H9 (cell line): ENCODE measurements at regions not wholly inside any gene's neighbourhood (a gene's known extent, or its start where the extent isn't known, plus 50 kb on each side); places are given as distances from the start of the nearest gene placed in this dataset.

ENCODE experiments used
- DNase-seq: peaks from one replicate; pipeline ENCODE4 v3.0.0-alpha.2; 2017
- H2AFZ ChIP-seq: one replicate; pipeline ENCODE4 v1.6.1; 2013; ENCODE audit warnings: mild to moderate bottlenecking, low read length, control low read depth, moderate library complexity
- H2AK5ac ChIP-seq: 2 replicates; pipeline ENCODE4 v1.6.1; 2013; ENCODE audit warnings: low read length, control low read depth, mixed read lengths; ENCODE audit not compliant: insufficient read length
- H2BK120ac ChIP-seq: one replicate; pipeline ENCODE4 v1.6.1; 2013; ENCODE audit warnings: low read depth, mild to moderate bottlenecking, low read length, control low read depth, inconsistent platforms; ENCODE audit not compliant: poor library complexity, severe bottlenecking
- H2BK12ac ChIP-seq: 2 replicates; pipeline ENCODE4 v1.6.1; 2013; ENCODE audit warnings: low read length, control low read depth, mixed read lengths, low read depth; ENCODE audit not compliant: insufficient read length
- H2BK15ac ChIP-seq: 2 replicates; pipeline ENCODE4 v1.6.1; 2013; ENCODE audit warnings: low read depth, low read length, control low read depth
- H2BK20ac ChIP-seq: one replicate; pipeline ENCODE4 v1.6.1; 2013; ENCODE audit warnings: low read depth, mild to moderate bottlenecking, low read length, control low read depth, inconsistent platforms; ENCODE audit not compliant: poor library complexity, severe bottlenecking
- H2BK5ac ChIP-seq: 2 replicates; pipeline ENCODE4 v1.6.1; 2013; ENCODE audit warnings: low read length, control low read depth, mixed read lengths; ENCODE audit not compliant: insufficient read length
- H3K14ac ChIP-seq: 2 replicates; pipeline ENCODE4 v1.6.1; 2013; ENCODE audit warnings: low read length, control low read depth; ENCODE audit not compliant: insufficient read depth
- H3K18ac ChIP-seq: 2 replicates; pipeline ENCODE4 v1.6.1; 2013; ENCODE audit warnings: low read depth, mild to moderate bottlenecking, mixed read lengths, low read length, control low read depth; ENCODE audit not compliant: insufficient read length
- H3K23ac ChIP-seq: 2 replicates; pipeline ENCODE4 v1.6.1; 2013; ENCODE audit warnings: low read length, control low read depth, mixed read lengths, low read depth; ENCODE audit not compliant: insufficient read length
- H3K23me2 ChIP-seq: 2 replicates; pipeline ENCODE4 v1.6.1; 2013; ENCODE audit warnings: low read depth, mild to moderate bottlenecking, mixed read lengths, low read length, control low read depth; ENCODE audit not compliant: insufficient read length, poor library complexity, severe bottlenecking
- H3K27ac ChIP-seq: 2 replicates; pipeline ENCODE4 v1.5.1; 2013; ENCODE audit warnings: low read length, control low read depth, mixed read lengths, low read depth; ENCODE audit not compliant: insufficient read length
- H3K27me3 ChIP-seq: 2 replicates; pipeline ENCODE4 v1.6.1; 2013; ENCODE audit warnings: low read length, control low read depth, inconsistent platforms; ENCODE audit not compliant: insufficient read depth
- H3K4ac ChIP-seq: 2 replicates; pipeline ENCODE4 v1.6.1; 2013; ENCODE audit warnings: low read depth, mild to moderate bottlenecking, control low read depth, inconsistent platforms, low read length, moderate library complexity
- H3K4me1 ChIP-seq: 2 replicates; pipeline ENCODE4 v1.6.1; 2013; ENCODE audit warnings: low read length, control low read depth, inconsistent platforms; ENCODE audit not compliant: insufficient read depth
- H3K4me2 ChIP-seq: 2 replicates; pipeline ENCODE4 v1.6.1; 2013; ENCODE audit warnings: low read length, control low read depth, mixed read lengths; ENCODE audit not compliant: insufficient read length, insufficient read depth
- H3K56ac ChIP-seq: 2 replicates; pipeline ENCODE4 v1.6.1; 2013; ENCODE audit warnings: low read depth, mild to moderate bottlenecking, mixed read lengths, low read length, control low read depth; ENCODE audit not compliant: insufficient read length
- H3K79me1 ChIP-seq: 2 replicates; pipeline ENCODE4 v1.6.1; 2013; ENCODE audit warnings: low read depth, mild to moderate bottlenecking, moderate library complexity, low read length, control low read depth, inconsistent platforms; ENCODE audit not compliant: insufficient read depth, poor library complexity, severe bottlenecking
- H3K79me2 ChIP-seq: 2 replicates; pipeline ENCODE4 v1.6.1; 2013; ENCODE audit warnings: low read length, control low read depth, inconsistent platforms; ENCODE audit not compliant: insufficient read depth
- H3K9ac ChIP-seq: 2 replicates; pipeline ENCODE4 v1.6.1; 2013; ENCODE audit warnings: low read length, control low read depth, mixed read lengths; ENCODE audit not compliant: insufficient read length; ENCODE audit errors: extremely low read depth
- H3K9me3 ChIP-seq: one replicate; pipeline ENCODE4 v1.6.1; 2013; ENCODE audit warnings: low read depth, low read length, inconsistent platforms; ENCODE audit not compliant: control insufficient read depth
- H3T11ph ChIP-seq: one replicate; pipeline ENCODE4 v1.6.1; 2013; ENCODE audit warnings: mild to moderate bottlenecking, low read length, control low read depth, inconsistent platforms
- H4K20me1 ChIP-seq: one replicate; pipeline ENCODE4 v1.6.1; 2013; ENCODE audit not compliant: control insufficient read depth, insufficient read length, insufficient read depth
- H4K5ac ChIP-seq: 2 replicates; pipeline ENCODE4 v1.6.1; 2013; ENCODE audit warnings: low read depth, mild to moderate bottlenecking, mixed read lengths, low read length, control low read depth; ENCODE audit not compliant: insufficient read length
- H4K8ac ChIP-seq: replicated peaks from 2 replicates; pipeline ENCODE4 v1.6.1; 2013; ENCODE audit warnings: low read length, control low read depth, mixed read lengths, low read depth; ENCODE audit not compliant: insufficient read length
- H4K91ac ChIP-seq: 2 replicates; pipeline ENCODE4 v1.6.1; 2013; ENCODE audit warnings: low read depth, mild to moderate bottlenecking, moderate library complexity, mixed read lengths, low read length, control low read depth; ENCODE audit not compliant: insufficient read length
- H3K27ac Mint-ChIP-seq, 3 experiments: 2 replicates in 2 of 3; 3 replicates in 1 of 3; pipeline ENCODE4 v1.8.0; 2020 to 2021; ENCODE audit warnings: mixed read lengths in 3 of 3, mild to moderate bottlenecking in 1 of 3, moderate library complexity in 1 of 3
- H3K27me3 Mint-ChIP-seq: 2 replicates; pipeline ENCODE4 v1.8.0; 2021; ENCODE audit warnings: low read depth, mild to moderate bottlenecking, moderate library complexity, mixed read lengths
- H3K36me3 Mint-ChIP-seq, 3 experiments: 2 replicates in 2 of 3; 3 replicates in 1 of 3; pipeline ENCODE4 v1.8.0; 2020 to 2021; ENCODE audit warnings: low read depth in 3 of 3, mixed read lengths in 3 of 3; ENCODE audit not compliant: insufficient read depth in 1 of 3
- H3K4me1 Mint-ChIP-seq, 2 experiments: 2 replicates each; pipeline ENCODE4 v1.8.0; 2020; ENCODE audit warnings: mixed read lengths in 2 of 2
- H3K4me3 Mint-ChIP-seq, 2 experiments: 2 replicates in 1 of 2; 3 replicates in 1 of 2; pipeline ENCODE4 v1.8.0; 2020 to 2021; ENCODE audit warnings: mild to moderate bottlenecking in 2 of 2, mixed read lengths in 2 of 2, moderate library complexity in 1 of 2
- H3K9me3 Mint-ChIP-seq, 2 experiments: 2 replicates in 1 of 2; 3 replicates in 1 of 2; pipeline ENCODE4 v1.8.0; 2020; ENCODE audit warnings: mild to moderate bottlenecking in 2 of 2, mixed read lengths in 2 of 2, moderate library complexity in 1 of 2
- CTCF ChIP-seq: fragments of 200-600 bp; sonication (generic); conservative IDR thresholded peaks from 3 replicates; pipeline ENCODE4 v1.8.0; 2021; ENCODE audit warnings: antibody characterized with exemption, mild to moderate bottlenecking
- WGBS: extraction: QIAGEN DNeasy Blood & Tissue Kit; methylation state at CpG from one replicate; pipeline ENCODE4 v1.1.7; 2013; ENCODE audit warnings: missing lambda C conversion rate, low lambda C conversion rate, mixed read lengths; ENCODE audit not compliant: insufficient read length; ENCODE audit errors: extremely low coverage; 5-methylcytosine and 5-hydroxymethylcytosine counted together

GRCh38 chr15:93235926-93236780, 147.1 kb upstream of the RGMA start:
- H3K79me2 ChIP-seq: no peaks in the 10 kb centered on the region
- peaks cover 1% of the 10 kb centered on the region; the same call in 1 of the 2 replicates for H3K4me1 ChIP-seq
- no peak overlapping the region for H2BK120ac ChIP-seq
- Mint-ChIP-seq H3K4me3 (peak overlapping the region in 1 of 2 experiments; percentile 40; a peak in 2 of 5 replicates), H3K4me1 (peaks cover 30 to 42% of the 10 kb centered on the region in 2 experiments), H3K27me3 (peaks cover 70% of the 10 kb centered on the region), H3K9me3 (peaks cover 3 to 10% of the 10 kb centered on the region in 2 experiments; a peak in 2 of 5 replicates), H3K36me3 (no peaks in the 10 kb centered on the region; a peak in 1 of 7 replicates), H3K27ac (0 out of 7 replicates have a peak overlapping the region, but pooled peaks of 1 of the 3 experiments have one; percentile 2)
- no peak overlapping the region for H2AK5ac ChIP-seq
- no peak overlapping the region for H2BK20ac ChIP-seq
- no peak overlapping the region for H3K4ac ChIP-seq
- no peak for DNase-seq
- no peak overlapping the region for H4K91ac ChIP-seq
- no peaks in the 10 kb centered on the region; the same call in 1 of the 2 replicates for H3K27me3 ChIP-seq
- H3K4me2 ChIP-seq: no peak overlapping the region
- H2BK15ac ChIP-seq: no peak overlapping the region
- no peak overlapping the region for H4K8ac ChIP-seq
- no peak overlapping the region for H3K23ac ChIP-seq
- H3K56ac ChIP-seq: no peak overlapping the region
- TF ChIP-seq CTCF: no peak
- no peak overlapping the region for H3K14ac ChIP-seq
- no peak overlapping the region for H2BK12ac ChIP-seq
- no peak overlapping the region for H3T11ph ChIP-seq
- no peaks in the 10 kb centered on the region for H3K9me3 ChIP-seq
- H3K79me1 ChIP-seq: no peaks in the 10 kb centered on the region
- H4K5ac ChIP-seq: no peak overlapping the region
- H4K20me1 ChIP-seq: no peaks in the 10 kb centered on the region
- no peak overlapping the region for H2AFZ ChIP-seq
- no peak overlapping the region for H3K9ac ChIP-seq
- H3K23me2 ChIP-seq: no peaks in the 10 kb centered on the region
- WGBS: no CpG with 5 or more reads among the region's 17 CpGs
- no peak overlapping the region for H3K27ac ChIP-seq
- no peak overlapping the region for H3K18ac ChIP-seq
- no peak overlapping the region for H2BK5ac ChIP-seq
